ENCODE measurements at regions not wholly inside any gene's neighbourhood (a gene's known extent, or its start where the extent isn't known, plus 50 kb on each side); places are given as distances from the start of the nearest gene placed in this dataset.

GRCh38 chr11:108994887-108995286 is 330.0 kb downstream of the DDX10 start:
- Histone ChIP-seq H3K4me3 (no peak overlapping the region), H3K27me3 (no peaks in the 10 kb centered on the region), H3K36me3 (no peaks in the 10 kb centered on the region), H3K4me1 (no peaks in the 10 kb centered on the region), H3K27ac (no peak overlapping the region), H3K9me3 (replicated peaks) (no peaks in the 10 kb centered on the region)
- no peak for DNase-seq

DNA sequence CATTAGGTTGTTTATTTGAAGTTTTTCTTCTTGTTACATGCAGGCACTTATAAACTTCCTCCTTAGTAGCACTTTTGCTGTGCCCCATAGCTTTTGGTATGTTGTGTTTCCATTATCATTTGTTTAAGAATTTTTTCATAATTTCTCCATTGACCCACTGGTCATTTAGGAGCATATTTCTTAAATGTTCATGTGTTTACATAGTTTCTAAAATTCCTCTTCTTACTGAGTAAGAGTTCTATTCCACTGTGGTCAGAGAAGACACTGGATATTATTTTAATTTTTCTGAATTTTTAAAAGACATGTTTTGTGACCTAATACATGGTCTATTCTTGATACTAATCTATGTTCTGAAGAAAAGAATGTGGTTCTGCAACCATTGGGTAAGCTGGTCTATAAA is 333.0 kb downstream of the DDX10 start:
- no peaks in the 10 kb centered on the region for H3K36me3 ChIP-seq
- no peaks in the 10 kb centered on the region for H3K4me1 ChIP-seq
- no peaks in the 10 kb centered on the region for H3K27me3 ChIP-seq
- DNase-seq: no peak
- no peaks in the 10 kb centered on the region for H3K9me3 ChIP-seq (replicated peaks)
- H3K27ac ChIP-seq: no peak overlapping the region
- H3K4me3 ChIP-seq: no peak overlapping the region

DNA sequence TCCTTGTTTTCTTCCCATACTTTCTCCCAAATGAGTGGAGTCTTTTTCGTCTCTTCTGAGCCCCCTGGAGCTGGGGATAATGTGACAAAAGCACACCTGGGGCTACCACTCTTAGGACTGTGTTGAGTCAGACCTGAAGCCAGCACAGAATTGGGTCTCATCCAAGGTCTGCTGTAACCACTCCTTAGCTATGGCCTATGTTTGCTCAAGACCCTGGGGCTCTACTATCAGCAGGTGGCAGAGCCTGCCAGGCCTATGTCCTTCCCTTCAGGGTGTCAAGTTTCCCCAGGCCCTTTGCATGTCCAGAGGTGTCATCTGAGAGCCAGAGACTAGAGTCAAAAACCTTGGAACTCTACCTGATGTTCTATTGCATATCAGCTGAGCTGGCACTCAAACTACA is 335.7 kb downstream of the DDX10 start:
- peak; percentile 2 to 8 for DNase-seq
- no peaks in the 10 kb centered on the region for H3K4me1 ChIP-seq
- H3K9me3 ChIP-seq (replicated peaks): no peaks in the 10 kb centered on the region

GRCh38 chr11:109001585-109001984 is 336.7 kb downstream of the DDX10 start:
- H3K4me1 ChIP-seq: no peaks in the 10 kb centered on the region
- H3K9me3 ChIP-seq (replicated peaks): no peaks in the 10 kb centered on the region
- no peak overlapping the region for H3K27ac ChIP-seq
- DNase-seq: no peak
- H3K27me3 ChIP-seq: no peaks in the 10 kb centered on the region
- H3K4me3 ChIP-seq: no peak overlapping the region
- H3K36me3 ChIP-seq: no peaks in the 10 kb centered on the region

More for the DNA sequence above, 335.7 kb downstream of the DDX10 start:
- Histone ChIP-seq H3K4me3 (no peak overlapping the region), H3K27me3 (no peaks in the 10 kb centered on the region), H3K36me3 (no peaks in the 10 kb centered on the region), H3K27ac (no peak overlapping the region)

DNA sequence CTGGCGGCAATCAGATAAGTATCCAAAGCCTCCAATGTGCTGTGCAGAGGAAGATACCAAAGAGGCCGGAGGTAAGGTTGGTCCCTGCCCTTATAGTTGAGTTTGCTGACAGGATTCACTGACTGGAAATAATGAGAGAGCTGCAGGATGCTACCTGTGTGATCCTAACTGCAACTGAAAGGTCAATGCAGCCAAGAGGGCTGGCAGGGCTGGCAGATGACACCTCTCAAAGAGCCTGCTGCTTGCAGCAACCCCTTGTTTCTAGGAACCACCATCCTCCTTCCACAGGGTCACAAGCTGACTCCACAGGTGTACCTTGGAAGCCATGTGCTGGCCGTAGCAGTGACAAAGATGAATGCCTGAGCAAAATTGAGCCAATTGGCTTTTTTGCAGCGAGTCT is 348.1 kb downstream of the DDX10 start:
- no peaks in the 10 kb centered on the region for H3K9me3 ChIP-seq (replicated peaks)
- H3K36me3 ChIP-seq: no peaks in the 10 kb centered on the region
- H3K4me3 ChIP-seq: no peak overlapping the region
- H3K27ac ChIP-seq: no peak overlapping the region
- H3K27me3 ChIP-seq: no peaks in the 10 kb centered on the region
- no peaks in the 10 kb centered on the region for H3K4me1 ChIP-seq
- no peak for DNase-seq

GRCh38 chr11:109015283-109015682 is 350.4 kb downstream of the DDX10 start:
- no peaks in the 10 kb centered on the region for H3K9me3 ChIP-seq (replicated peaks)
- H3K27me3 ChIP-seq: no peaks in the 10 kb centered on the region
- no peaks in the 10 kb centered on the region for H3K4me1 ChIP-seq
- no peak for DNase-seq
- H3K4me3 ChIP-seq: no peak overlapping the region
- no peaks in the 10 kb centered on the region for H3K36me3 ChIP-seq
- no peak overlapping the region for H3K27ac ChIP-seq

- no peaks in the 10 kb centered on the region for H3K4me1 ChIP-seq
- no peak overlapping the region for H3K4me3 ChIP-seq
- DNase-seq: no peak
- H3K27me3 ChIP-seq: no peaks in the 10 kb centered on the region
- no peaks in the 10 kb centered on the region for H3K9me3 ChIP-seq (replicated peaks)
- no peak overlapping the region for H3K27ac ChIP-seq
- no peaks in the 10 kb centered on the region for H3K36me3 ChIP-seq
Observed at GRCh38 chr11:109016724-109017123, 351.9 kb downstream of the DDX10 start.

DNA sequence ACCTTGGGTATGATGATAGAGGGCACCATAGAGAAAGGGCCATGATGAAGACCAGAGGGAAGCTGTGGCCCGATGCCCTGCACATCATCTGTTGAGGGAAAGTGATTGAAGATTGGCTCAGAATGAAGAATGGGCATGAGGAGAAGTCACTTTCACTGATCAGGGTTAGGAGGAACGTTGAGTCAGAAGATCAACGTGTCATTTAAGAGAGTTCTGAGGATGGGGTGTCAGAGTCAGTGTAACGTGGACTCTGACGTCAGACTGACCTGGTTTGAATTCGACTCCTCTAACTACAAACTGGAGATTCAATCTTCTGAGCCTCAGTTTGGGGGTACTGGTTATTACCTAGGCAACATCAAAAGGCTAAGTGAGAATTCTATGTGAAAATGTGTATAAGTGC is 352.6 kb downstream of the DDX10 start:
- H3K27me3 ChIP-seq: no peaks in the 10 kb centered on the region
- no peak overlapping the region for H3K4me3 ChIP-seq
- H3K36me3 ChIP-seq: no peaks in the 10 kb centered on the region
- no peak for DNase-seq
- no peak overlapping the region for H3K27ac ChIP-seq
- H3K9me3 ChIP-seq (replicated peaks): no peaks in the 10 kb centered on the region
- H3K4me1 ChIP-seq: no peaks in the 10 kb centered on the region

DNA sequence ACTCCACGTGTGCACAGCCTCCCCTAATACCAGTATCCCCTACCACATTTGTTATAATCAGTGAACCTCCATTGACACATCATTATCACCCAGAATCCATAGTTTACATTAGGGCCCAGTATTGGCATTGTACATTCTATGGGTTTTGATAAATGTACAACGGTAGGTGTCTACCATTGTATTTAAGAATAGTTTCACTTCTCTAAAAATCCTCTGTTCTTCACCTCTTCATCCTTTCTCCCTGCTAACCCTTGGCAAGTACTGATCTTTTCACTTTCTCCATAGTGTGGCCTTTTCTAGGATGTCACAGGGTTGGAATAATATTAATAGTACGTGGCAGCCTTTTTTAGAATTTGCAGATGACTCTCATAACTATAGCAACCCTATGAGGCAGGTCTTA is 353.8 kb downstream of the DDX10 start:
- no peaks in the 10 kb centered on the region for H3K36me3 ChIP-seq
- no peaks in the 10 kb centered on the region for H3K27me3 ChIP-seq
- no peak overlapping the region for H3K4me3 ChIP-seq

GRCh38 chr11:109019342-109019936 is 354.6 kb downstream of the DDX10 start:
- H3K4me3 ChIP-seq: no peak overlapping the region
- no peak for DNase-seq
- no peaks in the 10 kb centered on the region for H3K36me3 ChIP-seq
- no peaks in the 10 kb centered on the region for H3K4me1 ChIP-seq
- H3K27me3 ChIP-seq: no peaks in the 10 kb centered on the region
- no peaks in the 10 kb centered on the region for H3K9me3 ChIP-seq (replicated peaks)
- no peak overlapping the region for H3K27ac ChIP-seq

More for the DNA sequence above, 353.8 kb downstream of the DDX10 start:
- Histone ChIP-seq H3K9me3 (replicated peaks) (no peaks in the 10 kb centered on the region), H3K27ac (no peak overlapping the region), H3K4me1 (no peaks in the 10 kb centered on the region)
- DNase-seq: no peak

DNA sequence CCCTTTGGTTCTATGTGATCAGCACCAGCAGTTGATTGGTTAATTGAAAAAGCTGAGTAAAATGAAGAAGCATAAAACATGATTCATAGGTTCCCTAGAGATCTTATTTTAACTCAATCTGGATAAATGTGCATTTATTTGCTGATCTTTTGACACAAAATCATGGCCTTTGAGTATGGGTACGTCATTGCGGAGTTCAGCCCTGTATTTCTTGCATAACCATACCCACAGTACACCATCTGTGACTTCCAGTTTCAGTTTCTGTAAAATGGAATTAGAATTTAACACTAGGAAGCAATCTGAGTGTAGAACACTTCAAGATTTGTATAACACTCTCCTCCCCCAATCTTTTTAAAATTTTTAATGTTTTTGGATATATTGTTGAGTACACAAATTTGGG is 358.2 kb downstream of the DDX10 start:
- Histone ChIP-seq H3K4me3 (no peak overlapping the region), H3K36me3 (no peaks in the 10 kb centered on the region), H3K9me3 (replicated peaks) (no peaks in the 10 kb centered on the region), H3K27me3 (no peaks in the 10 kb centered on the region), H3K27ac (no peak overlapping the region), H3K4me1 (no peaks in the 10 kb centered on the region)
- no peak for DNase-seq

GRCh38 chr11:109026891-109027489 is 362.1 kb downstream of the DDX10 start:
- Histone ChIP-seq H3K4me3 (no peak overlapping the region), H3K9me3 (replicated peaks) (no peaks in the 10 kb centered on the region), H3K27me3 (no peaks in the 10 kb centered on the region), H3K4me1 (no peaks in the 10 kb centered on the region), H3K36me3 (no peaks in the 10 kb centered on the region), H3K27ac (no peak overlapping the region)
- DNase-seq: no peak

DNA sequence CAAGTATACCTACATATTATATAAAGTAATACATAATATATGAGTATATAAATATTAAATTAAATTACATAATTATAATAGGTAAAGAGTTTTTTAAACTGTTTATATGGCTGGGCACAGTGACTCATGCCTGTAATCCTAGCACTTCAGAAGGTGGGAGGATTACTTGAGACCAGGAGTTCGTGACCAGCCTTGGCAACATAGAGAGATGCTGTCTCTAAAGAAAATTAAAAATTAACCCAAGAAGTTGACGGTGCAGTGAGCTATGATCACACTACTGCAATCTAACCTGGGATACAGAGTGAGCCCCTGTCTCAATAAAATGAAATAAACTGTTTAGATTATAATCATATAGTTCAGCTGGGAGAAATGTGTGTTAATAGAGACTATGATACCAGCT is 363.0 kb downstream of the DDX10 start:
- no peak for DNase-seq
- Histone ChIP-seq H3K27ac (no peak overlapping the region), H3K27me3 (no peaks in the 10 kb centered on the region), H3K4me1 (no peaks in the 10 kb centered on the region), H3K4me3 (no peak overlapping the region), H3K36me3 (no peaks in the 10 kb centered on the region), H3K9me3 (replicated peaks) (no peaks in the 10 kb centered on the region)

DNA sequence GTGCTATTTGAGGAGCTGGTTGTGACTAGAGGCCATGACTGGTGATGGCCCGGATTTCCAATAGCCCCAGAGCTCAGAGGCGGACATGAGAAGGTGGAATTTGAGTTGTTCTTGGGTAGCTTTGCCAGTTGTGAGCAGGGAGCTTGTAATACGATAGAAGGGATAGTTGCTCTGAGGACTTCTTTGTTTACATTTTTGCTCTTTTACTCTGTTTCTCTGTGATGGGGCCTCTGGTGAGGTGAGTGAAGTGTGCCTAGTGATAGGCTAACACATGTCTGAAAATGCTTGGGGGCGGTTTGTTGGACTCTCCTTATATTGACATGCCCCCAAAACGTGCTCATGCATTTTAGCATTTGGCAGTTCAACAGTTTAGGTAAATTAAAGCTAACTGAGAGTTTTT is 365.1 kb downstream of the DDX10 start:
- H3K4me1 ChIP-seq: no peaks in the 10 kb centered on the region
- no peaks in the 10 kb centered on the region for H3K27me3 ChIP-seq

GRCh38 chr11:109033627-109034338 is 368.9 kb downstream of the DDX10 start:
- Histone ChIP-seq H3K4me3 (no peak overlapping the region), H3K27ac (no peak overlapping the region), H3K9me3 (replicated peaks) (no peaks in the 10 kb centered on the region), H3K4me1 (no peaks in the 10 kb centered on the region), H3K27me3 (no peaks in the 10 kb centered on the region), H3K36me3 (no peaks in the 10 kb centered on the region)
- no peak for DNase-seq

More for the DNA sequence above, 365.1 kb downstream of the DDX10 start:
- no peak for DNase-seq
- Histone ChIP-seq H3K9me3 (replicated peaks) (no peaks in the 10 kb centered on the region), H3K4me3 (no peak overlapping the region), H3K27ac (no peak overlapping the region), H3K36me3 (no peaks in the 10 kb centered on the region)

DNA sequence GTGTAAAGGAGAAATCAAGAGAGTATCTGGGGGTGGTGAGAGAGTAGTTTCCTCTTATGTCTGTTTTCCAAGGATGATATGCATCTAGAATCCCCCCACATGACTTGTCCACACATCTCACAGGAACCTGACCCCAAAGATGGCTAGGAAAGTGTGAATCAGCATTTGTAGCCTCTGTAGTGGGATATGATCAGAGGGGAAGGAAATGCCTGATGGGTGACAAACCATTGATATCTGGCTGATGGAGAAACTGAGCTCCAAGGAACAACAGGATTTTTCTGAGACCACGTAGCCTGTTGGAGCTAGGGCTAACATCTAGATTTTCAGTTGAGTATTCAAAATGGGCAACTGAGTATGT is 369.4 kb downstream of the DDX10 start:
- Histone ChIP-seq H3K4me1 (no peaks in the 10 kb centered on the region), H3K27ac (no peak overlapping the region), H3K36me3 (no peaks in the 10 kb centered on the region), H3K27me3 (no peaks in the 10 kb centered on the region), H3K9me3 (replicated peaks) (no peaks in the 10 kb centered on the region), H3K4me3 (no peak overlapping the region)
- no peak for DNase-seq

All from SJCRH30 (cell line).